Activated effector memory CD4-positive, alpha-beta T cell treated with Interleukin-2 at 50 U/mL for 16 hours (primary cell): ENCODE measurements at regions not wholly inside any gene's neighbourhood (a gene's known extent, or its start where the extent isn't known, plus 50 kb on each side); places are given as distances from the start of the nearest gene placed in this dataset.
"Not testable (repeated sequence)": the region's sequence is repeated elsewhere in the genome, so short reads cannot be mapped to it uniquely, and the experiment has no call there.

Experiments used
- DNase-seq: peaks from one replicate; pipeline ENCODE4 v3.0.0-alpha.2; 2020

GRCh38 chr17:30686538-30687479, 137.7 kb downstream of the CRLF3 start:
- not testable (repeated sequence) for DNase-seq

DNA sequence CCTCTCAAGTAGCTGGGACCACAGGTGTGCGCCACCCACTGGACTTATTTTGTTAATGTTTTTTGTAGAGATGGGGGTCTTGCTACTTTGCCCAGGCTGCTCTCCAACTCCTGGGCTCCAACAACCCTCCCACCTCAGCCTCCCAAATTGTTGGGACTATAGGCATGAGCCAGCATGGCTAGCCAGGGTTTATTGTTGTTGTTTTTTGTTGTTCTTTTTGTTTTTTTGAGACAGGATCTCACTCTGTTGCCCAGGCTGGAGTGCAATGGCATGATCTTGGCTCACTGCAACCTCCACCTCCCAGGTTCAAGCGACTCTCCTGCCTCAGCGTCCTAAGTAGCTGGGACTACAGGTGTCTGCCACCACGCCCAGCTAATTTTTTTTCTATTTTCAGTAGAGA, 142.2 kb downstream of the CRLF3 start:
- not testable (repeated sequence) for DNase-seq

DNA sequence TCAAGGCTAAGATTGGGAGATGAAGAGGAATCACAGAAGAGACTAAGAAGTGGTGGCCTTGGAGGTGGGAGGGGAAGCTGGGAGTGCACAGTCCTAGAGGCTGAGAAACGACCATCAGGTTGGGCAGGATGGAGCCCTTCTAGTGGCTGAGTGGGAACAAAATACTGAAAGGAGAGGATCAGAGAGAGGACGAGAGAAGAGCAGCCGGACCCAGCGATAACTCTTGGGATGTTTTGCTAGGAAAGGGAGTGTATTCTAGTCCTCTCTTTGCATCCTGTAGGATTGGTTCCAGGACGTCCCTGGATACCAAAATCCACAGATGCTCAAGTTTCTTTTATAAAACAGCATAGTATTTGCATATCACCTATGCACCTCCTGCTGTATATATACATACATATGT, 143.8 kb downstream of the CRLF3 start:
- DNase-seq: not testable (repeated sequence)

DNA sequence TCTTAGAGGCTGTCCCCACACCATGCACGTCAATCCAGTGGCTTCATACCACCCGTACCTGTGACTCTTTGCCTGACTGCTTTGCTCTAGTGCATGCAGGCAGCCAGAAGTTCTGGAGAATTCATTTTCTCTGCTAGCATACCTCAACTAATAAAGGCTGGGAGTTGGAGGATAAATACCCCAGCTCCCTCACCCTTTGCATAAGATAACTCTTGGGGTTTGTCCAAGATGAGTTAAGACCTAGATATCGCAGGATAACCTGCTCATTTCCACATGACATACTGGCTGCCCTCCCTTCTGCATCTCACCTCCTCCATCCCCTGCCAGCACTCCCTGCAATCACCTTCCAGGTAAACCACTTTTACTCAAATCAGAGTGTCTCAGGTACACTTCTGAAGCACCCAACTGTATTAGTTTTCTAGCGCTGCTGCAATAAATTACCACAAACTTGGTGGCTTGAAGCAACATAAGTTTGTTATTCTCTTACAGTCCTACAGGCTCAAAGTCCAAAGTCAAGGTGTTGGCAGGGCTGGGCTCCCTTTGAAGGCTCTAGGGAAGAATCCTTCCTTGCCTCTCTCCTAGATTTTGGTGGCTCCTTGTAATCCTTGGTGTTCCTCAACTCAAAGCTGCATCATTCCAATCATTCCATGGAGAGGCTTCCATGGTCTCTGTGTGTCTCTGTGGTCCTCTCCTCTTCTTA, 146.8 kb downstream of the CRLF3 start:
- DNase-seq: no peak

DNA sequence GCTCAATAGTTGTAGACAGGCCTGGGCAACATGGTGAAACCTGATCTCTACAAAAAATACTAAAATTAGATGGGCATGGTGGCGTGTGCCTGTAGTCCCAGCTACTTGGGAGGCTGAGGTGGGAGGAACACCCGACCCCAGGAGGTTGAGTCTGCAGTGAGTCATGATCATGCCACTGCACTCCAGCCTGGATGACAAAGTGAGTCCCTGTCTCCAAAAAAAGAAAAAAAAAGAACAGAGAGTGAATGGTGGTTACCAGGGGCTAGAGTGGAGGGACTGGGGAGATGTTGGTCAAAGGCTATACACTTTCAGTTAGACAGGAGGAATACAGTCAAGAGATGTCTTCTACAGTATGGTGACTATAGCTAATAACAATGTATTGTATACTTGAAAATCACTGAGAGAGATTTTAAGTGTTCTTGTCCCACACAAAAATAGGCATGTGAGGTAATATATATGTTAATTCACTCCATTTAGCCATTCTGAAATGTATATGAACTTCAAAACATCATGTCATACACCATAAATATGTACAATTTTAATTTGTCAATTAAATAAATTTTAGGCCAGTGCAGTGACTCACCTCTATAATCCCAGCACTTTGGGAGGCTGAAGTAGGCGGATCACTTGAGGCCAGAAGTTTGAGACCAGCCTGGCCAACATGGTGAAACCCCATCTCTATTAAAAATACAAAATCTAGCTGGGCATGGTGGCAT, 148.6 kb downstream of the CRLF3 start:
- DNase-seq: not testable (repeated sequence)

DNA sequence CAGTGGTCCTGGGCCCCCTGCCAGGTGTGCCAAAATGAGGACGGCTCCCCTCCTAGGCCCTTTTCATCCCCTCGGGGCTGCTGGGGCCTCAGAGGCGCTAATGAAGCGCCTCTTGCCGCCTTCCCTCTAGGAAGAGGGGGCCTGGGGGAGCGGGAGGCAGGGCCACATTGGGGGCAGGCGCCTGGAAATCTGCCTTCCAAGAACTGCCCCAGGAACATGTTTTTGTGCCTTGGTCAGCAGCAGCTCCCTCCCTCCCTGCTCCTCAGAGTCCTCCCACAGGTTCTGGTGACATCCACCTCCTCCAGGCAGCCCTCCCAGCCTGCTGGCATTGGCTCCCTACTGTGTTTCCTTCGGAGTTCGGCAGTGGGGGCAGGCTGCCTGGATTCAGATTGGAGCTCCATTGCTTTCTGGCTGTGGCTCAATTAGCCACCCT, 155.3 kb downstream of the CRLF3 start:
- not testable (repeated sequence) for DNase-seq

GRCh38 chr17:30668360-30669181, 155.9 kb downstream of the CRLF3 start:
- not testable (repeated sequence) for DNase-seq

GRCh38 chr17:30667657-30668359, 156.7 kb downstream of the CRLF3 start:
- peak; percentile 4 for DNase-seq

- not testable (repeated sequence) for DNase-seq
These were observed 157.4 kb downstream of the CRLF3 start for GRCh38 chr17:30666838-30667656.

- DNase-seq: not testable (repeated sequence)
These were observed 160.6 kb downstream of the CRLF3 start for GRCh38 chr17:30663727-30664455.

GRCh38 chr17:30657148-30657547, 167.3 kb downstream of the CRLF3 start:
- not testable (repeated sequence) for DNase-seq

DNA sequence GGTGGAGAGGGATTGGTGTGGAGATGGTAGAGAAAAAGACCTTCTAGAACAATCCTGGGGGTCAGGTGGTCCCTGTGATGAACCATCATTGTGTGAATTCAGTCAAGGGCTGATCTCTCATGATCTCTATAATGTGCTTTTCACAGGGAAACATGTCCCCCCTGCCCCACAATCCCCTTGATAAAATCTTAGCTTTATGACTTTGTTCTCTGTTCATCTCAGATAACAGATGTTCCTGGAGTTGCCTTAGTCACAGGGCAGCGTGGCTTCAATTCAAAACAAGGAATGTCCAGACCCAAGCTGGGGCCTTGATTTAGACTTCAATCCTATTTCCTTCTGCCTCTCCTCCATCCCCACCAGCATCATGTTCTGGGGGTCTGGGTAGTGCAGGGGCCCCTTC, 171.5 kb downstream of the CRLF3 start:
- DNase-seq: not testable (repeated sequence)

DNA sequence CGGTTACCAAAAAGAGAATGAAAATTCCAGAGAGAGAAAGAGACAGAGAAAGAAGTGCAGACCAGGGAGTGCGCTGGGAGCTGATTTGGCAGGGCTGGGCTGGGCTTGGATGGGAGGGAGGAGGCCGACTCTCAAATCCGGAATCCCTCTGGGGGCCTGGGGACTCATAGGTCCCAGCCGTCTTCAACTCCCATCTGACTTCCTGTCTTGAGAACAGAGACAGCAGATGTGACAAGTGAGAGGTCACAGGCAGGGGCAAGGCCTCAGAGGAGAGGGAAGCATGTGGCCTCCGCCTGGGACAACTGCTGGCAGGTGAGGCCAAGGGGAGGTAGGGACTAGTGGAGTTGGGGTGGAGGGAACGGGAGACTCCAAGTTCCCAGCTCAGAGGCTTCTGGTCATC, 172.9 kb downstream of the GOSR1 start:
- DNase-seq: not testable (repeated sequence)

DNA sequence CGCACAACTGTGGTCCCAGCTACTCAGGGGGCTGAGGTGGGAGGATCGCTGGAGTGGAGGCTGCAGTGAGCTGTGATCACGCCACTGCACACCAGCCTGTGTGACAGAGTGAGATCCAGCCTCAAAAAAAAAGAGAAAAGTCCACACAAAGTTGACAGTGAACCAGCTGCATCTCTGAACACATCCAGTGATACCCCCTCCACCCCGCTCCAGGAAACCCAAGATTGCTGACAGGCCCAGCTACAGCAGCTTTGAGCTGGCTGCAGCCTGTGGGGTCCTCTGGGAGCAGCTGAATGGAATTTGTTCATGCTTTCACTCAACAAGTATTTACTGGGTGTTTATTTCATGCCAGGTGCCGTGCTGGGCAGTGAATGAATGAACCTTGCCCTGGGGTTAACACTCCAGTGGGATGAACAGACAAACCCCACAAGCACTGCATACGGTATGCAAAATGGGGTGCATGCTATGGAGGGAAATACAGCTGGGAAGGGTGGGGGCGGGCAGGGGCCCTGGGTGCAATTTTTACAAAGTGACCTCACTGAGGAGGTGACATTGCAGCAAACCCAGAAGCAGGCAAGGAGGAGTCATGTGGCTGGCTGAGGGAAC, 170.9 kb downstream of the GOSR1 start:
- not testable (repeated sequence) for DNase-seq

GRCh38 chr17:30645875-30646274, 168.7 kb downstream of the GOSR1 start:
- not testable (repeated sequence) for DNase-seq

- DNase-seq: not testable (repeated sequence)
These were observed 167.5 kb downstream of the GOSR1 start for GRCh38 chr17:30644713-30645112.

GRCh38 chr17:30644287-30644686, 167.1 kb downstream of the GOSR1 start:
- not testable (repeated sequence) for DNase-seq

DNA sequence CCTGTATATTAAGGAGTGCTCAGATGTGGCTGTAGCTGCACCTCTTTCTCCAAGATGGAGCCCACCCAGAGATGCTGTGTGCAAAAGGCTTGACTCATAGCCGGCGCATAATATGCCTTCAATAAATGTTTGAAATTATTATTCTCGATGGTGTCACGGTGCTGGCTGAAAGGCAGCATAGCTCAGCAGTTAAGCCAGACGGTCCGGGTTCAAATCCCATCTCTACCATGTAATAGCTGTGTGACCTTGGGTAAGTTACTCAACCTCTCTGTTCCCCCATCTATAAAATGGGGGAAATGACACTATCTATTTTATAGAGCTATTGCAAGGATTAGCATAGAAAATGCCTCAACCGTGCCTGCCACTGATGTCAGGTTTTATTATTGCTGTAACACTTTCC, 164.2 kb downstream of the GOSR1 start:
- not testable (repeated sequence) for DNase-seq

- not testable (repeated sequence) for DNase-seq
These were observed 162.2 kb downstream of the GOSR1 start for GRCh38 chr17:30639391-30639790.
